ENCODE measurements at regions not wholly inside any gene's neighbourhood (a gene's known extent, or its start where the extent isn't known, plus 50 kb on each side); places are given as distances from the start of the nearest gene placed in this dataset.

DNA sequence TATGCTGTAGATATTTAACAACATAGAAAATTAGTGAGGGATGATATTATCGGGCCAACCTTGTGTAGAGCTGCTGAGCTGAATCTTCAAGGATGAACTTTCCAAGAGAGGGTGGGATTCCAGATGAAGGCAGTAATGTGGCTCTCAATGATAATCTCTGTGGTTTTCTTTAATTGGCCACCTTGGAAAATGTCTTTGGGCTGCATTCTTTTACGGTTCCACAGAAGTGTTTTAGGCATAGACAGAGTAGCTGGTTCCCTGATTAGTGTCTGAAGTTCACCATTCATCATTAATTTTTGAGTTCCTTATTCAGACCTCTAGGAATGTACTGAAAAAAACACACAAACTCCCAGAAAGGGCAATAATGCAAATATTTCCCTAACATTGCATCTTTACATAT lies 1566.9 kb upstream of the PIK3C3 start:
- no peak for DNase-seq

DNA sequence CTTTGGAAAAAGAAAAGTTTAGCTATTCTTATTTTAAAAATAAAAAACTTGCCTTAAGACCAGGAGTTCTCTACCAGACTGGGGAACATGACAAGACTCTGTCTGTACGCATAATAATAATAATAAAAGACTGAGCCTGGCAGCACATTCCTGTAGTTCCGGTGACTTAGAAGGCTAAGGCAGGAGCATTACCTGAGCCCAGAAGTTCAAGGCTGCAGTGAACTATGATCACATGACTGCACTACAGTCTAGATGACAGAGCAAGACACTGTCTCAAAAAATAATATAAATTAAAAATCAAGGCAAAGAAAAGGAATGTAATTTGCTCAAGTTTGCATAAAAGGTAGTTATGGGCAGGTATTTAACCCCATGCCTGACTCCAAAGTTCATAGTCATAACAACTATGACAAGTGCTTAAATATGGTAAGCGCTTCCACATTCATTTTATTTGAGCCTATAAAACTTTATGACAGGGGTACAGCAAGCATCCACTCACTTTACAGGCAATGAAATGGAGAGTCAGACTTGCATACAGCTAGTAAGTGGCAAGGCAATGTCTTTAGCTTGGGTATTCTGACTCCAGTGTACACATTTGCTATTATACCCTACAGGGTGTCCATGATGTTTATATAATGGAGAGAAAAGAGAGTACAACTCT lies 1567.8 kb upstream of the PIK3C3 start:
- DNase-seq = no peak

DNA sequence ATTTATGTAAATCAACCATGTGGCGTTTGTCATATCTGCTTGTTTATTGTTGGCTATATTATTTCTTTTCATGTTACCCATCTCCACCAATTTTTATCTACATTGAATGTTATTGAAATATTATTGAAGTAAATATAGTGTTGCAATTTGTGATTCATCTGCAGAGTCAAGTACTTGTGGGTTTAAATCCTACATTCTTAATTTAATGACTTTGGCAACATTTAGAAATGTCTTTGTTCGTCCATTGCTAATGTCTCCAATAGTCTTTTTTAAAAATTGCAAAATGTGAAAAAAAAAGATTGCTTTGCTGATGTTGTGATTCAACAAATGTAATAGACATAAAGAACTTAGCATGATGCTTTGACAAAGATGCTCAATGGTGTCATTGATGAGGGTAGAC lies 1572.8 kb upstream of the PIK3C3 start:
- no peak for DNase-seq

DNA sequence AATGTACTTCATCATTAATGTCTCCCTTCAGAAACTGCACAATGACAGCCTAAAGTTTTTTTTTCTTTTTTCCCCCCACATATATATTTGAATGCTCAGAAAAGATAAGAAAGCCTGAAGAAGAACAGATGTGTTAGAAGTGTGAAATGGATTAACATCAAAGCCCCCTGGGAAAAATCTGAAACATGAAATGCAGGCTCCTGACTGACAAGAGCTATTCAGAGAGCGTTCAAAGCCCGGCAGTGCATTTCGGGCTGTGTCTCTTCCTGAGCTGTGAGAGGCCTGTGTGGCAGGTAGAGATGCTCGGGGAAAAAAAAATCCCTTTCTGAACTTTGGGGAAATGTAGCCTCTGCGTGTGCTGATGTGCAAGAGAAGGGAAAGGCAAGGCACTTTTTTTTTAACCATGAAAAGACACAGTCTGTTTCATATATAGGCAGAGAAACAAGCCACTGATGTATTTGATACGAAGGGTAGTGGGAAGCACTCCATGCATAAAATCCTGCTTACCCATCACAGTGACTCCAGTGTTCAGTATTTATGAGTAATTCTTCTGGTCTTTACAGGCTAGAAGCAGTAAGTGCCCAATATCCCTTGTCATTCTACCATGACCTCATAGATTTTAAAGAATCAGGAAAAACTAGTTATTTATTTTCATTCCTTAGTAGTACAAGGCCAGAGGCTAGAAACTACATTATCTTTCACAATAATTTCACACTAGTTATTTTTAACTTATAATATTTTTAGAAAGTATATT lies 1574.2 kb upstream of the PIK3C3 start:
- no peak for DNase-seq

DNA sequence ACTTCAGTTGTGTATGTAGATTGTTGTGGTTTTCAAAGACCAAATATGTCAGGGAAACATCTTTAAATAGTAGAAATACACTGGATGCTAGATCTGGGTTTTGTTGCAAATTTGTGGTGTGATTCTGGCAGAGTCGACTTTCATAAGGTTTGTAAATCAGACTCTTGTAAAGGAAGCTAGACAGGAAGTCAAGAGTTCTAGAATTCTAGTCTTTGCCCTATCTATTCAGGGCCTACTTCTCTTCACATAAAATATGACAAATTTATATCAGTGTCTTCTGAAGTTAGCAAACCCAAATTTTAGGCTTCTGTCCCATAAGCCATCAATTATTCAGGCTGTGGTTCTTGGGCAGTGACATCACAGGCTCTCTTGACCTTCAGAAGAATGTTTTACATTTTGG lies 1579.2 kb upstream of the PIK3C3 start:
- DNase-seq = no peak

DNA sequence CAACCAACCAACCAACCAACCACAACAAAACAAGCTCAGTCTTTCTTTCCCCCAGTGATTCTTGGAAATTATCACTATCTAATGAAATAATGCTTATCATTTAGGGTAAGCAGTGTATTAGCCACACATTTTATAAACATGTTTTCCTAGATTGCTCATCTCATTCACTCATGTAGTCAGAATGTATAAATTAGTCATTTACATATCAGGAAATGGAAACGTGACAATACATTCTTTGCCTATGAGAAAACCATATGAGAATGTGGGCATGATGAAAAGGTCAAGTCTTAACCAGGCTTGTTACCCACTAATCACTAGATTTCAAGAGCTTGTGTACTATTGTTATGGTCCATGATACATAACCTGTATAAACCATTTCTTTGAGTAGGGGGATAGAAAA lies 1583.4 kb upstream of the PIK3C3 start:
- DNase-seq = no peak

DNA sequence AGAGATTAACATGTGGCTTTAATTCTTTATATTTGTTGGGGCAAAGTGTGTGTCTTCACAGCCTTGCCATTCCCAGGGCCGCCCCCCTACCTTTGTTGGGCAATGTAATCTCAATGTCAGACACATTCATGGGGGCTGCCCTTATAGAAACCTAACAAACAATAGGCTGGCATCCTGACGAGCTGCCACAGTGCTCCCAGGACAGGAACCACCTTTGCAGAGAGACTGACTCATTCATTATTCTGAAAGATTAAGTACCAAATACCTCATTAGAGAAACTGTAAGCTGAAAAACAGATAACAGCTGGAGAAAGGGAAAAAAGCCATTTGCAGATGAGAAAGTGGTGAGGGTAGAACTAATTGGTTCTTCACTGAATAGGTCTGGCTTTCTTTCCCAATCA lies 1587.5 kb upstream of the PIK3C3 start:
- no peak for DNase-seq

DNA sequence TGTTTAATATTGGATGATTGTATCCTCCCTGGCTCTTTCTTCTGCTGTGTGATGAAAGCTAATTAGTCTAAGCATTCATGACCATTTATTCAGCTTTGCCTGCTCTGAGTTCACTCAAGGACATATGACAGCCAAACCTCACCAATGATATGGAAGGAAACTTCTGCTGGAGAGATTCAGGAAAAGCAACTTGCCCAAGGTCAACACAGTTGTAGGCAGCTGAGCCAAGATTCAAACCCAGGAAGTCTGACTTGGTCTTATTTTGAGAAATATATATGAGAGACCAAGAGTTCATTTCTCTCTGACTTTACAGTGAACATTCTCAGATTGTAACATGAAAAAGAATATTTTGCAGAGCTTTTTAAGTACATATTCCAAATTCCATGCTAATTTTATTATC lies 1588.5 kb upstream of the PIK3C3 start:
- no peak for DNase-seq

DNA sequence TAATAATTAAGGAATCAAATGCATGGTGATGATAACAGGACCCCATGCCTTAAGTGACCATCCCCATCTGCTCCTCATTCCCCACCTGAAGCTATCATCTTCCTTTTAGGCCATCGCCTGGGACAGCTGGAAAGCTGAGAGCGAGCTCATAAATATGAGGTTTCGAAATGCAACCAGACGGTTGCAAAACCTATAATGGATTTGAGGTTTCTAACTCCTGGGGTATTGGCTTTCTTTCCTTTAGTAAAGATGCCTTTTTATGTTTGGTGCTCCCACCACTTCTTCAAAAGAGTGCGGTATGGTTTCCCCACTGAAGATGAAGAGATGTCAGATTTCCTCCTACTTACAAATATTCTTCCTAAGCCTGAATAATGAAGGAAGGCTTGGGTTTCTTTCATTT lies 1589.5 kb upstream of the PIK3C3 start:
- DNase-seq = no peak

DNA sequence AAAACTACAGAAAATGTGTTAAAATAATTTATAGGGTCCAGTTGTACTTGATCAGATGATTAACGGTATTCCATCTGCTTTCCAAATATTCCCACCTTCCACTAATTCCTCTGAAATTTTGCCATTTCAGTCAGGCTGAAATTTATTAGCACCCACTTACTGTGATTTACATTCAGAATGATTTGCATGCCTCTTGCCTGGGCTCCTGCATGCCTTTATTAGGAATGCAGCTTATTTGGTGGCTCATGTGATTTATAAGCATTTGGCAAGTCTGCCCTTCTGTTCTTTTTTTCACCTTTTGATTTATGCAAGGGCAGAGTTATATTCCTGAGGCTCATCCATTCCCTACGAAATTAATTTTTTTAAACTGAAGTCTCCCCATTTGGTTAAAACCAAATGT lies 1594.5 kb upstream of the PIK3C3 start:
- DNase-seq = no peak

DNA sequence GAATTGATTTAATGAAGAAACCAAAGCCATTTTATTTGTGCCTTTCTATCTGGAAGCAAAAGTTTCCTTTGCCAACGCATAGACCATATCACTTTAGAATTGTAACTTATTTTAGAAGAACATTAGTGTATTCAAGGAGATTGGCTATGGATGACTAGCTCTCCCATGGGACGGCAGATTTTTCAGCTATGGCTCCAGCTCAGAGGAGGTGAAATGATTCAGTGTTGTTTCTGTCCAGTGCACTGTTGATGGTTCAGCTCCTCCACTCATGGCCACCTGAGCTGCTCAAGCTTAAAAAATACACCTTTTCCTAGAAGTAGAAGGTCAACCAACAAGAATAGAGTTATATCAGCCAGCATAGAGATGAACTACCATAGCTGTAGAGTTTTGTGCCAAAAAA lies 1597.5 kb upstream of the PIK3C3 start:
- no peak for DNase-seq

DNA sequence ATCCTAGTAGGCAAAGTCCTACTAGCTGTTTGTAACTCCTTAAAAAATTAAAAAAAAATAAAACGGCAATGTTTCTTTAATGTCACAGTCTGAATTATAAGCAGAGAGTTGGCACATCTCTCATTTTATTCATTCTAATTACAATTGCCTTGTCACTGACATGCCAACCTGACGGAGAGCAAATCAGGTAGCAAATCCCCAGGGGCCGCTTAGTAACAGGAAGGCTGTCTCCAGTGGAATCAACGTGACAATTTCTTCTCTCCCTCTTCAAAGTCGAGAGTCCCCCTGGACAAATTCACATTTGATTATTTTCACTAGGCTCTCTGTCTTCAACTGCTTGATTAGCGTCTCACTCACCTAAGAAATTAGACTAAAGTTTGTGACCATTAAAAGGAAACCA lies 1598.9 kb upstream of the PIK3C3 start:
- no peak for DNase-seq

DNA sequence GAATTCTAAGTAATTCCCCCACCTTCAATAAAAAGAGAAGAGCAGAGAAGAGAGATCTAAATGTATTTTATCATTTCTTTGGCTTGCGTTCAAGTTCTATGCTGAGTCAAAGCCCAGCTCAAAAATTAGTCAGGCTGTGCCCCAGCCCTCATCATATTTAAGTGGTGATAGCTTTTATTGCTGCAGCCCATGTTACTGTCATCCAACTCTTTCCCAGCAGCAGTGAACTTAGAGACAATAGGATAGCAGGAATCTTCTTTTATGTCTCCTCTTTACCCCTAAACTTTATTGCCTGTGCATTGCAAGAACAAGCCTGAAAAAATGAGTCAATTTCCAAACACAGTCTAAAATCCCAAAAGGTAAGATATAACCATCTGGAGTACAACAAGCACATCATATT lies 1599.3 kb upstream of the PIK3C3 start:
- DNase-seq = no peak

DNA sequence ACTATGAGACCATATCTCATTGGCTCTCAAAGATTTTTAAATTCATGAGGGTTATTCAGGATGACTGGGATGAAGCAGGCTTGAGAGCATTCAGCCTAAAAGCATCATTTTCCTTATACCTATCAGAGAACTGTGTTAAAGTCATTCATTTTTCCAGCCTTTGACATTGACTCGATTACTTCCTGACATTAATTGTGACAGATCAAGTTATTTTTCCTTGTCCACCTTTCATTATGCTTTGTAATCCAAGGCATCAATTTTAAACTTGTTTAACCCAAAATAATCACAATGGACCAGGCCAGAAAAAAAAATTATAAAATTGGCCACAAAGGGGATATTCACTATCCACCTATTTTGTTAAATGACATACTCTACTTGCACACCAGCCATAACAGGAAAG lies 1606.8 kb upstream of the PIK3C3 start:
- no peak for DNase-seq

DNA sequence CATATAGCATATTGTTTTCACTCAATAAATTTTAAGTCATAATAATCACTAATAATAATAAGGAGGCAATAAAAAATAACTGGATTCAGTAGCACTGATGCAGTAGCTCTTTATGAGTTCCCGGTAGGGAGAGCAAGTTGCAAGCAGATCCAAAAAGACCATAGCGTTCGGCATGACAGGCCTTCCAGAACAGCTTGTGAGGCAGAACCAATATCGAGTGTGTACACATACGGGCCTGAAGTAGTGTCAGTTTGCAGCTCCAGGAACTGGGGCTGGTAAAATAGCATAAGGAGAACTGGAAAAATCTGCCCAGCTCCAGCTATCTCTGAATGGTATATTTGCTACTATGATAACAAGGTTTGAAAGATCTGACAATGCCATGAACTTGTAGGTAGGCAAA lies 1607.8 kb upstream of the PIK3C3 start:
- DNase-seq = no peak

DNA sequence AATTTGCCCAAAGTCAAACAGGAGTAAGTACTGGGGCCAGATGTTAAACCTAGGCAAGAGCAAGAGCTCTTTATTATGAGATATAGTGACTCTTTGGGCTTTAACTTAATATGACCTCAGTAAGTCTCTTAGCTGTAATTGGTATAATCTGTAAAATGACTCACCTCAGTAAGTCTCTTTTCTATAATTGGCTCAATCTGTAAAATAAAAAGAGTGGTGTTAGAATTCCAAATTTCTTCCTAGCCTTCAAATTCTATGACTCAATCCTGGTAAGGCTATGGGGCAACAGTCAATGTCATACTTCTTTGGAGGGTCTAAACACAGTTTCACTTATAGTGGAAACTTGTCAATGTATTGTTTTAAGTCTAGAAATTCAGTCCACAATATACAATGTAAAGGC lies 1608.9 kb upstream of the PIK3C3 start:
- DNase-seq = no peak

DNA sequence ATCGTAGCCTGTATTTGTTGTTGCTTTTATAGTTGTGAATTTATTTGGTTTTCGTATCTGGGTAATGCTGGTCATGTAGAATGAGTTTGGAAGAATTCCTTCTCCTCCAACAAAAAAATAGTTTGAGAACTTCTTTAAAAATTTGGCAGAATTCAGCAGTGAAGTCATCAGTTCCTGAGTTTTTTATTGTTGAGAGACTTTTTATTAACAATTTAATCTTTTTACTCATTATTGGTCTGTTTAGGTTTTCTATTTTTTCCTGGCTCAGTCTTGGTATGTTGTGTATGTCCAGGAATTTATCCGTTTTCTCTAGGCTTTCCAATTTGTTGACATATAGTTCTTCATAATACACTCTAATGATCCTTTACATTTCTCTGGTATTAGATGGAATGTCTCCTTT lies 1613.3 kb upstream of the PIK3C3 start:
- DNase-seq = no peak

DNA sequence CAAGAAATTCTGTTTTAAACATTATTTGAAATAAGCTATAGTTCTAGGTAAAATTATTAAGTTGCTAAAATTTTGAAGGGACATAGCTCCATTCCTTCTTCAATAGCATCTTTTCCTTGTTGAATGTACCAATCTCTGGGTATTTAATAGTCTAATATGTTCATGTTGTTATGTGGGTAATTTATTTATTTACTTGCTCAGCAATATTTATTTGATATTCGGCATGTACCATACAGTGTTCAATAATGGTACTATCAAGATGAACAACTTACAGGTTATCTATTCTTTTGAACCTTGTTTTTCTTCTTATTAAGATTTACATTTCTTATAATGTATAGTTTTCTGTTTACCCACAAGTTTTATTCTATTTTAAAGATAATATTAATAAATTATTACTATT lies 1616.8 kb upstream of the PIK3C3 start:
- no peak for DNase-seq

DNA sequence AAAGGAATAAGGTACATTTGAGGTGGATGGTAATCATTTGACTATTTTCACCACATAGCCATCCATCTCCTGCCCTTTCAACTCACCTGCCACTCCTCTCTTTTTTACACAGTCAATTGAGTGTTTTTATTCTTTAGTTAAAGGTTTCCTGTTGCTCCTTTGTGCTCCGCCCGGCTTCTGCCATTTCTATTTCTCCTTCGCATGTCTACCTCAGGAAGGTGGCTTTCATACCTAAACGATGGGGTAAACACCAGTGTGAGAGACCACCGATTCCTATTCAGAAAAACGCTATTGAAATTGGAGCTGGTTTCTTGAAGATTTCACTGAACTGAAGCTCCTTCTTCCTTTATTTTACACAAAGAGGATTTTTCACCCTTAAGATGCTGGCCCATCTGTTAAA lies 1628.0 kb upstream of the PIK3C3 start:
- DNase-seq = no peak

DNA sequence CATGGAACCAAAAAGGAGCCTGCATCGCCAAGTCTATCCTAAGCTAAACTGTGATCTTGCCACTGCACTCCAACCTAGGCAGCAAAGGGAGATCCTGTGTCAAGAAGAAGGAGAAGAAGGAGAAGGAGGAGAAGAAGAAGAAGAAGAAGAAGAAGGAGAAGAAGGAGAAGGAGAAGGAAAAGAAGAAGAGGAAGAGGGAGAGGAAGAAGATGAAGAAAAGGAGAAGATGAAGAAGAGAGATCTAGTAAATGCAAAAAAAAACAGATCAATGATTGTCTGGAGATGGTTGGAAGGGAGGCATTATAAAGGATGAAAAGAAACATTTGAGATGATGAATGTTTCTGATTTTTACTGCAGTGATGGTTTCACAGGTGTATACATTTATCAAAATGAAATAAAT lies 1629.0 kb upstream of the PIK3C3 start:
- no peak for DNase-seq

DNA sequence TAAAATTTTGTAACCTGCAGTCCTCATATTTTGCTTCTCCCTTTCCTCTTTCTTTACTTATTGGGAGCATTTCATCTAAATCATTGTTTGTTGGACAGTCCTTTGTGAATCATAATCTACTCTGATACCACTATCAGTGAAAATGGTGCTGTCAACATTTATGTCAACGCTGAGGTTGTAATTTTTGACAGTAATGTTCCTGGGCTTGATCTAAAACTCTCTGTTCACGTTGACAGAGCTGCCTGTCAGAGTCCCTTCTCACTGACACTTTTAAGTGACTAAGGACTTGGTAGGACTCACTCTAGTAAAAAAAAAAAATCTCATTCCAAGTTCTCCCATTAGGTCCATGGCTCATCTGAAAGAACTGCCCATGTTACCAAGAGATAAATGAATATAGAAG lies 1640.8 kb upstream of the PIK3C3 start:
- no peak for DNase-seq

DNA sequence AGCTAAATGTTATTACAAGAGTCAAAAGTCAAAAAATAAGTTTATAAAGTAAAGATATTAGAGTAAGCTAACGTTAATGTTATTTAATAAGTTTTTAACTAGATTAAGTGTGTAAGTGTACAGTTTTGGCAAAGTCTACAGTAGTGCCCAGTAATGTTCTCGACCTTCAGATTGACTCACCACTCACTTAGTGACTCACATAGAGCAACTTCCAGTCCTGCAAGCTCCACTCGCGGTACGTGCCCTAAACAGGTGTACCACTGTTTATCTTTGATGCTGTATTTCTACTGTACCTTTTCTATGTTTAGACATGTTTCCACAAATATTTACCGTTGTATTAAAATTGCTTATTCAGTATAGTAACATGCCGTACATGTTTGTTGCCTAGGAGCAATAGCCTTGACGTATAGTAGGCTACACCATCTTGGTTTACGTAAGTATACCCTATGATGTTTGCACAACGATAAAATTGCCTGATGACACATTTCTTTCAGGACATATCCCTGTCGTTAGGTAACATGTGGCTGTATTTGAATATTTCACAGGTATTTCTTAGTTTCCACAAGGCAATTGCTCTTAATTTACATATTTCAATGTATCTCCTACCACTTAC lies 1641.9 kb upstream of the PIK3C3 start:
- no peak for DNase-seq

DNA sequence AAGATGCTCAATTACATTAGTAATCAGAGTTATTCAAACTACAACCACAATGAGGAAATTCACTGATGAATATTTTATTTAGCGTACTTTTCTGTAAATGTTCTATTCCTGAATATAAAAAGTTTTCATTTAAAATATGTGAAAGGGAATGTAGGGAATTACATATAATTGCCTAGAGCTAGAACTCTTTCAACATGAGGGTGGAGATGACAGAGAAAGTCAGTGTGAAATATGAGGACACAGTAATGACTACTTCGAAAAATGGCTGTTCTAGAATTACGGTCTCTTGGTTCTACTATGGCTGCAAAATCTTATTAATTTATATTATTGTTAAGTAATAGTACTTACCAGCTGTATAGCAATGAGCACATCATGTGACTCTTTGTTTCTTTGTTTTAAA lies 1647.4 kb upstream of the PIK3C3 start:
- DNase-seq = no peak

DNA sequence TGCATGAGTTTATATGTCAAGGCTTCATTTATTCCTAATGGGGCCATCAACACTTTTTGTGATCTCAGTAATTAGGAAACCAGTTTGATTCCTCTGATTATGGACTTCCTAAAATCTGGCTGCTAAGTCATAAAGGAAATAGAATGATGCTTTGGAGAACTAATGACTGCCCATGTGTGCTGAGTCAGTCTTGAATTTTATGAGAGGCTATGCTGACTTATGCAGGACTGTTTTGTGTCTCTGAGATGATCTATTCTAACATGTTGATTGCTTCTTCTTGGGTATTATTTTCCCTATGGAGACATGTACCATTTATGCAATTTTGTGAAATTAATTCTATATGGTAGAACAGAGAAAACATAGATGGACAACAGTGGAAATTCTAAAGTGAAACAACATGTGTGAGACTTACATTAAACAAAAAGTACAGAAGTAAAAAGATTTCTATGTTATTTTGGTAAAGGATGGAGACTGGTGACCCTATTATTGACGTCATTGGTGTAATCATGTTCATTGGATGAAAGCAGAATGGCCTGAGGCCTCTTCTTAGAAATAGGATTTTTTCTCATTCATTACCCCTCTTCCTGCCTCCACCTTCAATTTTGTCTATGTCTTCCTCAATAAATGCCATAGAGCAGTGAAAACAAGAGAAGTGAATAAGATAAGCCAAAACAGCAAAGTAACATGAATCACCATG lies 1658.2 kb upstream of the PIK3C3 start:
- DNase-seq = no peak
